Kidney capillary endothelial cell (primary cell): ENCODE measurements at regions not wholly inside any gene's neighbourhood (a gene's known extent, or its start where the extent isn't known, plus 50 kb on each side); places are given as distances from the start of the nearest gene placed in this dataset.
"Not testable (repeated sequence)": the region's sequence is repeated elsewhere in the genome, so short reads cannot be mapped to it uniquely, and the experiment has no call there.

Experiments used
- DNase-seq: peaks from one replicate; pipeline ENCODE4 v3.0.0-alpha.2; 2018; ENCODE audit warnings: low spot score

GRCh38 chr10:2790396-2791188 lies 276.8 kb upstream of the PFKP start:
- no peak for DNase-seq

GRCh38 chr10:2786251-2786650 lies 281.1 kb upstream of the PFKP start:
- no peak for DNase-seq

- no peak for DNase-seq
These were observed 282.6 kb upstream of the PFKP start for GRCh38 chr10:2784766-2785165.

GRCh38 chr10:2782950-2783349 lies 284.4 kb upstream of the PFKP start:
- DNase-seq: no peak

GRCh38 chr10:2782265-2782664 lies 285.1 kb upstream of the PFKP start:
- DNase-seq: no peak

GRCh38 chr10:2777666-2778355 lies 289.5 kb upstream of the PFKP start:
- DNase-seq: no peak

GRCh38 chr10:2772816-2773631 lies 294.3 kb upstream of the PFKP start:
- DNase-seq: no peak

- no peak for DNase-seq
These were observed 295.2 kb upstream of the PFKP start for GRCh38 chr10:2772135-2772534.

GRCh38 chr10:2767293-2767692 lies 300.1 kb upstream of the PFKP start:
- DNase-seq: not testable (repeated sequence)

GRCh38 chr10:2761971-2762370 lies 305.4 kb upstream of the PFKP start:
- no peak for DNase-seq

GRCh38 chr10:2761311-2761710 lies 306.0 kb upstream of the PFKP start:
- no peak for DNase-seq

GRCh38 chr10:2760736-2761135 lies 306.6 kb upstream of the PFKP start:
- DNase-seq: no peak

- no peak for DNase-seq
These were observed 308.1 kb upstream of the PFKP start for GRCh38 chr10:2759233-2759632.

GRCh38 chr10:2754943-2755342 lies 312.4 kb upstream of the PFKP start:
- DNase-seq: no peak

- no peak for DNase-seq
These were observed 319.1 kb upstream of the PFKP start for GRCh38 chr10:2748287-2748686.

- DNase-seq: no peak
These were observed 320.7 kb upstream of the PFKP start for GRCh38 chr10:2746638-2747037.

GRCh38 chr10:2745666-2746065 lies 321.7 kb upstream of the PFKP start:
- no peak for DNase-seq

GRCh38 chr10:2744547-2745200 lies 322.7 kb upstream of the PFKP start:
- no peak for DNase-seq

GRCh38 chr10:2734603-2735002 lies 332.7 kb upstream of the PFKP start:
- no peak for DNase-seq

- DNase-seq: no peak
These were observed 333.9 kb upstream of the PFKP start for GRCh38 chr10:2733278-2733963.

- DNase-seq: no peak
These were observed 335.4 kb upstream of the PFKP start for GRCh38 chr10:2731940-2732339.

- DNase-seq: no peak
These were observed 338.2 kb upstream of the PFKP start for GRCh38 chr10:2729197-2729596.
